KMS-11 (cell line): ENCODE measurements at regions not wholly inside any gene's neighbourhood (a gene's known extent, or its start where the extent isn't known, plus 50 kb on each side); places are given as distances from the start of the nearest gene placed in this dataset.
A peak's percentile ranks its signal among the peaks of the same experiment; 100 is the strongest.
"Not testable (repeated sequence)": the region's sequence is repeated elsewhere in the genome, so short reads cannot be mapped to it uniquely, and the experiment has no call there.

Experiments
- H2AFZ ChIP-seq: fragments of 200-600 bp; sonication (generic); 2 replicates; pipeline ENCODE4 v1.6.1; 2016; ENCODE audit warnings: antibody characterized with exemption, mixed run types, low read depth
- H3K27ac ChIP-seq: fragments of 200-600 bp; sonication (generic); 2 replicates; pipeline ENCODE4 v1.6.1; 2016; ENCODE audit warnings: mild to moderate bottlenecking, mixed run types
- H3K27me3 ChIP-seq: fragments of 200-600 bp; sonication (generic); 2 replicates; pipeline ENCODE4 v1.6.1; 2017; ENCODE audit warnings: mild to moderate bottlenecking, low read depth, mixed run types, moderate library complexity; ENCODE audit not compliant: insufficient read depth
- H3K36me3 ChIP-seq: fragments of 200-600 bp; sonication (generic); 2 replicates; pipeline ENCODE4 v1.6.1; 2017; ENCODE audit warnings: mild to moderate bottlenecking, mixed run types; ENCODE audit not compliant: insufficient read depth
- H3K4me1 ChIP-seq: fragments of 200-600 bp; sonication (generic); 2 replicates; pipeline ENCODE4 v1.6.1; 2016; ENCODE audit warnings: mild to moderate bottlenecking, low read depth, mixed run types; ENCODE audit not compliant: poor library complexity, severe bottlenecking
- H3K4me2 ChIP-seq: fragments of 200-600 bp; sonication (generic); 2 replicates; pipeline ENCODE4 v1.7.0; 2016; ENCODE audit warnings: mild to moderate bottlenecking, mixed run types
- H3K4me3 ChIP-seq: fragments of 200-600 bp; sonication (generic); IDR thresholded peaks from 2 replicates; pipeline ENCODE4 v1.6.1; 2017; ENCODE audit warnings: low read depth, low read length, mixed read lengths; ENCODE audit not compliant: insufficient read depth
- H3K79me2 ChIP-seq: fragments of 200-600 bp; sonication (generic); 2 replicates; pipeline ENCODE4 v1.6.1; 2016; ENCODE audit warnings: low read depth, mixed run types; ENCODE audit not compliant: insufficient read depth
- H3K9ac ChIP-seq: fragments of 200-600 bp; sonication (generic); 2 replicates; pipeline ENCODE4 v1.6.1; 2016; ENCODE audit warnings: mild to moderate bottlenecking, mixed run types
- H4K20me1 ChIP-seq: fragments of 200-600 bp; sonication (generic); 2 replicates; pipeline ENCODE4 v1.6.1; 2016; ENCODE audit warnings: mild to moderate bottlenecking, mixed run types; ENCODE audit not compliant: insufficient read depth
- CTCF ChIP-seq: fragments of 200-600 bp; sonication (generic); conservative IDR thresholded peaks from 2 replicates; pipeline ENCODE4 v1.6.1; 2017; ENCODE audit warnings: low read depth, mild to moderate bottlenecking, antibody characterized with exemption, low read length, moderate library complexity, mixed read lengths

- Histone ChIP-seq H3K27ac (peak overlapping the region; percentile 96), H3K4me1 (peaks cover 57% of the 10 kb centered on the region), H3K4me2 (peak overlapping the region; percentile 70), H4K20me1 (no peaks in the 10 kb centered on the region), H2AFZ (peak overlapping the region; percentile 20), H3K79me2 (no peaks in the 10 kb centered on the region), H3K27me3 (no peaks in the 10 kb centered on the region), H3K4me3 (no peak overlapping the region), H3K9ac (peak overlapping the region; percentile 45; the same call in 1 of the 2 replicates), H3K36me3 (no peaks in the 10 kb centered on the region)
- no peak for TF ChIP-seq CTCF
Observed at GRCh38 chr7:65475734-65476319, 102.2 kb downstream of the ZNF92 start.

- Histone ChIP-seq H3K4me3 (no peak overlapping the region), H3K9ac (no peak overlapping the region), H2AFZ (no peak overlapping the region), H3K27me3 (no peaks in the 10 kb centered on the region), H3K4me1 (peaks cover 54% of the 10 kb centered on the region), H3K4me2 (no peak overlapping the region), H3K79me2 (no peaks in the 10 kb centered on the region), H4K20me1 (no peaks in the 10 kb centered on the region), H3K27ac (no peak overlapping the region; the same call in 1 of the 2 replicates), H3K36me3 (no peaks in the 10 kb centered on the region)
- TF ChIP-seq CTCF: no peak
Observed at GRCh38 chr7:65477326-65477725, 103.7 kb downstream of the ZNF92 start.

GRCh38 chr7:65489260-65489767 lies 115.7 kb downstream of the ZNF92 start:
- no peak overlapping the region for H3K4me3 ChIP-seq

DNA sequence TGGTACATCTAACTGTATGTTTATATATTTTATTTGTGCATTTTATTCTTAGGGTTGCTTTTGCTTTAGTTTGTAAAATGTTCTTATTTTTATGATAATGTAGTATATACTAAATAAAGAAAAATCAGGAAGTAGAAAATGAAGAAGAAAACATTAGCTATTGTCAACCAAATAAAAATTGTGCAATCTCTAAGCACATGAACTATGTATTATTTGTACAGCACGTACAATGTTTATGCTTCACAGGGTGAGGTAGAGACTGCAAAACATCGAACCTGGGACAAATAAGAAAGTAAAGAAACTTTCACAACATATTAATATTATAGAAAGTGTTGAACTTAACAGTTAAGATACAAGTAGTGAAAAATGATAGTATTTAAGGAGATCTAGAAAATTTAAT lies 123.0 kb downstream of the ZNF92 start:
- H3K4me1 ChIP-seq, H3K4me2 ChIP-seq, H4K20me1 ChIP-seq, H3K27me3 ChIP-seq, H2AFZ ChIP-seq, H3K4me3 ChIP-seq, H3K9ac ChIP-seq, H3K27ac ChIP-seq, H3K79me2 ChIP-seq, H3K36me3 ChIP-seq: not testable (repeated sequence)

More at GRCh38 chr7:65489260-65489767, 115.7 kb downstream of the ZNF92 start:
- TF ChIP-seq CTCF: no peak
- Histone ChIP-seq H3K27me3 (no peaks in the 10 kb centered on the region), H3K79me2 (no peaks in the 10 kb centered on the region), H3K9ac (no peak overlapping the region), H4K20me1 (no peaks in the 10 kb centered on the region), H3K4me2 (no peak overlapping the region), H3K27ac (no peak overlapping the region), H3K4me1 (no peaks in the 10 kb centered on the region), H2AFZ (no peak overlapping the region), H3K36me3 (no peaks in the 10 kb centered on the region)

- H3K4me1 ChIP-seq: no peaks in the 10 kb centered on the region
- no peaks in the 10 kb centered on the region for H3K27me3 ChIP-seq
- H3K79me2 ChIP-seq: no peaks in the 10 kb centered on the region
- no peak overlapping the region for H3K4me3 ChIP-seq
- no peaks in the 10 kb centered on the region for H3K36me3 ChIP-seq
- no peak overlapping the region for H2AFZ ChIP-seq
- no peak overlapping the region for H3K9ac ChIP-seq
- H4K20me1 ChIP-seq: no peaks in the 10 kb centered on the region
- H3K27ac ChIP-seq: no peak overlapping the region
- no peak overlapping the region for H3K4me2 ChIP-seq
- TF ChIP-seq CTCF: no peak
Observed at GRCh38 chr7:65503434-65504152, 129.9 kb downstream of the ZNF92 start.

- not testable (repeated sequence) for H2AFZ ChIP-seq, H3K4me2 ChIP-seq, H3K27me3 ChIP-seq, H3K36me3 ChIP-seq, H3K4me3 ChIP-seq, H3K9ac ChIP-seq, H3K27ac ChIP-seq, H3K4me1 ChIP-seq, H4K20me1 ChIP-seq, H3K79me2 ChIP-seq
Observed at GRCh38 chr7:65504504-65505319, 131.1 kb downstream of the ZNF92 start.
